Astrocyte (in vitro differentiated cells and primary cell): ENCODE measurements at regions not wholly inside any gene's neighbourhood (a gene's known extent, or its start where the extent isn't known, plus 50 kb on each side); places are given as distances from the start of the nearest gene placed in this dataset.

ENCODE experiments used
- DNase-seq: peaks from one replicate; pipeline ENCODE4 v3.0.0-alpha.2; 2010; ENCODE audit warnings: low read depth
- FAIRE-seq: peaks from 2 replicates; lab custom pipeline; 2011; peaks lifted over from hg19 to GRCh38; lab: Jason Lieb, UNC
- H2AFZ ChIP-seq: 2 replicates; pipeline ENCODE4 v1.6.0; 2012; ENCODE audit warnings: low read depth, low read length, inconsistent platforms
- H3K27ac ChIP-seq: 2 replicates; pipeline ENCODE4 v1.5.1; 2011; ENCODE audit warnings: low read depth, low read length, inconsistent platforms
- H3K27me3 ChIP-seq: 2 replicates; pipeline ENCODE4 v1.6.0; 2011; ENCODE audit warnings: low read length, inconsistent platforms; ENCODE audit not compliant: insufficient read depth
- H3K36me3 ChIP-seq: 2 replicates; pipeline ENCODE4 v1.5.1; 2011; ENCODE audit warnings: low read length, inconsistent platforms; ENCODE audit not compliant: insufficient read depth
- H3K4me1 ChIP-seq: 2 replicates; pipeline ENCODE4 v1.5.1; 2011; ENCODE audit warnings: low read length, inconsistent platforms; ENCODE audit not compliant: insufficient read depth
- H3K4me2 ChIP-seq: 2 replicates; pipeline ENCODE4 v1.6.0; 2012; ENCODE audit warnings: low read length, inconsistent platforms
- H3K4me3 ChIP-seq: 2 replicates; pipeline ENCODE4 v1.5.1; 2011; ENCODE audit warnings: low read depth, mild to moderate bottlenecking, low read length, inconsistent platforms; ENCODE audit not compliant: insufficient read depth
- H3K79me2 ChIP-seq: 2 replicates; pipeline ENCODE4 v1.6.0; 2012; ENCODE audit warnings: mild to moderate bottlenecking, low read length, inconsistent platforms; ENCODE audit not compliant: insufficient read depth
- H3K9ac ChIP-seq: 2 replicates; pipeline ENCODE4 v1.6.0; 2012; ENCODE audit warnings: mild to moderate bottlenecking, low read length, inconsistent platforms
- H3K9me3 ChIP-seq: 2 replicates; pipeline ENCODE4 v1.5.1; 2012; ENCODE audit warnings: low read depth, mild to moderate bottlenecking, low read length, inconsistent platforms; ENCODE audit not compliant: insufficient read depth
- H4K20me1 ChIP-seq: 2 replicates; pipeline ENCODE4 v1.6.0; 2012; ENCODE audit warnings: low read length, inconsistent platforms; ENCODE audit not compliant: insufficient read depth
- H3K27ac Mint-ChIP-seq: one replicate; pipeline ENCODE4 v1.8.0; 2021; ENCODE audit warnings: mild to moderate bottlenecking, mixed read lengths; ENCODE audit not compliant: unreplicated experiment
- H3K27me3 Mint-ChIP-seq: one replicate; pipeline ENCODE4 v1.8.0; 2021; ENCODE audit warnings: low read depth, mixed read lengths; ENCODE audit not compliant: unreplicated experiment
- H3K36me3 Mint-ChIP-seq: one replicate; pipeline ENCODE4 v1.8.0; 2021; ENCODE audit warnings: low read depth, mixed read lengths; ENCODE audit not compliant: unreplicated experiment
- H3K4me1 Mint-ChIP-seq: one replicate; pipeline ENCODE4 v1.8.0; 2021; ENCODE audit warnings: low read depth, mixed read lengths; ENCODE audit not compliant: unreplicated experiment
- H3K4me3 Mint-ChIP-seq: one replicate; pipeline ENCODE4 v1.8.0; 2021; ENCODE audit warnings: mild to moderate bottlenecking, moderate library complexity, mixed read lengths; ENCODE audit not compliant: unreplicated experiment
- H3K9me3 Mint-ChIP-seq: one replicate; pipeline ENCODE4 v1.8.0; 2021; ENCODE audit warnings: mild to moderate bottlenecking, mixed read lengths; ENCODE audit not compliant: unreplicated experiment
- CTCF ChIP-seq: IDR thresholded peaks from 2 replicates; pipeline ENCODE4 v1.5.1; 2011; ENCODE audit warnings: low read depth, mild to moderate bottlenecking, inconsistent platforms, low read length, moderate library complexity; ENCODE audit not compliant: insufficient read depth
- EZH2 ChIP-seq: IDR thresholded peaks from 2 replicates; pipeline ENCODE4 v1.6.1; 2012; ENCODE audit warnings: mild to moderate bottlenecking, low read length, inconsistent platforms; ENCODE audit not compliant: insufficient read depth

DNA sequence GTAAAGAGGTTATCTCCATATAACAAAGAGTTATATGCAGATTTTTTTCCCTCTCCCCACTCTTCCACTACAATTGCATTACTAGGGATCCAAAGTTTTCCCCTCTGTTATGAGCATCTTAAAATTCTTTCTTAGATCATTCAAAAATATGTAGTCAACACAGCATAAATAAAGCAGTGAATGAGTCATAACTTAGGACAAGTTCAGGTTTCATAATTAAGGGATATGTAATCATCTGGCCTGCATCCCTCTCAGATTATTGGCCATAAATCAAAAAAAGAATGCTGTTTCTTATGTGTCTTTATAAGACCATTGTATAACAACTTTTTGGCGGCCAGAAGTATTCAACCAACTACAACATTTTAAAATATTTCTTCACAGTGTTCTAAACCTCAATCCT, 1526.1 kb downstream of the KCNT2 start:
- no peaks in the 10 kb centered on the region for H3K36me3 Mint-ChIP-seq
- Histone ChIP-seq H3K79me2 (no peaks in the 10 kb centered on the region), H3K4me3 (no peak overlapping the region), H3K27ac (no peak overlapping the region), H3K4me1 (no peaks in the 10 kb centered on the region), H3K9ac (no peak overlapping the region), H2AFZ (no peak overlapping the region), H4K20me1 (no peaks in the 10 kb centered on the region), H3K27me3 (no peaks in the 10 kb centered on the region), H3K36me3 (no peaks in the 10 kb centered on the region), H3K4me2 (no peak overlapping the region), H3K9me3 (no peaks in the 10 kb centered on the region)
- no peaks in the 10 kb centered on the region for H3K9me3 Mint-ChIP-seq
- H3K27ac Mint-ChIP-seq: no peak overlapping the region
- DNase-seq: peak; percentile 29
- no peaks in the 10 kb centered on the region for H3K27me3 Mint-ChIP-seq
- TF ChIP-seq CTCF (no peak), EZH2 (no peak)
- FAIRE-seq: no peak
- no peak overlapping the region for H3K4me3 Mint-ChIP-seq
- H3K4me1 Mint-ChIP-seq: no peaks in the 10 kb centered on the region

GRCh38 chr1:195076682-195077081, 1531.6 kb downstream of the KCNT2 start:
- Mint-ChIP-seq H3K27ac (no peak overlapping the region), H3K9me3 (no peaks in the 10 kb centered on the region), H3K4me3 (no peak overlapping the region), H3K36me3 (no peaks in the 10 kb centered on the region), H3K27me3 (no peaks in the 10 kb centered on the region), H3K4me1 (no peaks in the 10 kb centered on the region)
- no peak for DNase-seq
- no peak for FAIRE-seq
- no peaks in the 10 kb centered on the region for H3K9me3 ChIP-seq
- no peak overlapping the region for H2AFZ ChIP-seq
- H3K27me3 ChIP-seq: no peaks in the 10 kb centered on the region
- no peak overlapping the region for H3K9ac ChIP-seq
- no peaks in the 10 kb centered on the region for H3K4me1 ChIP-seq
- TF ChIP-seq CTCF (no peak), EZH2 (no peak)
- H3K36me3 ChIP-seq: no peaks in the 10 kb centered on the region
- no peak overlapping the region for H3K4me2 ChIP-seq
- no peaks in the 10 kb centered on the region for H3K79me2 ChIP-seq
- H4K20me1 ChIP-seq: no peaks in the 10 kb centered on the region
- H3K27ac ChIP-seq: no peak overlapping the region
- H3K4me3 ChIP-seq: no peak overlapping the region

GRCh38 chr1:195075973-195076372, 1532.3 kb downstream of the KCNT2 start:
- no peak overlapping the region for H3K27ac Mint-ChIP-seq
- FAIRE-seq (no peak), DNase-seq (no peak)
- H3K4me2 ChIP-seq: no peak overlapping the region
- H3K4me3 ChIP-seq: no peak overlapping the region
- no peaks in the 10 kb centered on the region for H3K9me3 Mint-ChIP-seq
- H3K4me3 Mint-ChIP-seq: no peak overlapping the region
- H3K9ac ChIP-seq: no peak overlapping the region
- no peaks in the 10 kb centered on the region for H3K4me1 Mint-ChIP-seq
- no peaks in the 10 kb centered on the region for H3K27me3 ChIP-seq
- H3K36me3 Mint-ChIP-seq: no peaks in the 10 kb centered on the region
- H2AFZ ChIP-seq: no peak overlapping the region
- H3K27ac ChIP-seq: no peak overlapping the region
- H3K4me1 ChIP-seq: no peaks in the 10 kb centered on the region
- no peaks in the 10 kb centered on the region for H3K36me3 ChIP-seq
- no peaks in the 10 kb centered on the region for H3K27me3 Mint-ChIP-seq
- no peaks in the 10 kb centered on the region for H3K79me2 ChIP-seq
- no peaks in the 10 kb centered on the region for H3K9me3 ChIP-seq
- no peak for TF ChIP-seq EZH2
- no peak for TF ChIP-seq CTCF
- no peaks in the 10 kb centered on the region for H4K20me1 ChIP-seq
